T47D (cell line): ENCODE measurements at regions not wholly inside any gene's neighbourhood (a gene's known extent, or its start where the extent isn't known, plus 50 kb on each side); places are given as distances from the start of the nearest gene placed in this dataset.

ENCODE experiments used
- DNase-seq, 2 experiments: peaks; one replicate each; pipeline versions ENCODE4 v3.0.0 to v3.0.0-alpha.2; 2011 to 2012; ENCODE audit warnings: low read depth in 1 of 2, low spot score in 1 of 2
- JUND ChIP-seq: IDR thresholded peaks from 2 replicates; pipeline ENCODE4 v1.6.1; 2012; ENCODE audit warnings: low read depth
- in situ Hi-C: cut with HindIII; loops from 2 replicates; pipeline ENCODE4 v1.10.0; 2016; ENCODE audit warnings: low sequenced_read_pairs, low pct_unique_long_range_greater_than_20kb

DNA sequence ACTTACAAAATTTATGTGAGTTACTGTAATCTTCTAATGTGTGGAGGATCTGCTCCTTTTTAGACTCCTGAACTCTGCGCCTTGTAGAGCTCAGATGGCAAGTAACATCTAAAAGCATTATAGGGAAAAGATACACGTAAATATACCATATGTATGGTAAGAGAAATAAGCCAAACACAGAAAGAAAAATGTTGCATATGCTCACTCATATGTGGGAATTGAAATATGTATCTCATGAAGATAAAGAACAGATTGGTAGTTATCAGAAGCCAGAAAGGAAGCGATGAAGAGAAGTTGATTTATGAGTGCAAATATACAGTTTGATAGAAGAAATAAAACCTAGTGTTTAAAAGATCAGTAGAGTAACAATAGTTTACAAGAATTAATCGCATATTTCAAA lies 815.0 kb upstream of the MAN1A1 start:
- in situ Hi-C loops, result no loop called here

DNA sequence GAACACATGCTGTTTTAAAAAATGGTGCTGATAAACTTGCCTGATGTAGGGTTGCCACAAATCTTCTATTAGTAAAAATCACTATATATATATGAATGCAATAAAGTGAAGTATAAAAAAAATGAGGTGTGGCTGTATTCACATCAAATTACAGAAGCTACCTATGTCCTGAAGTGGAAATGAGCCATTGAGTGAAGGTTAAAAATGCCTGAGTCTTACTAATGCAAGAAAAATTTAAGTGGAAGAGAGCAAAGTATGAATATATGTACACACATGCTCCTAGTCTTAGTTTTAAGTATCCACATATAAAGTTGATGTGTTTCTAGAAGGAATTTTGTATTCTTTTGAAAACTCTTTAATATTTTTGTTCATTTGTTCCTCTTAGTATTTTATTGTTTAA lies 808.3 kb upstream of the MAN1A1 start:
- no peak for TF ChIP-seq JUND
- in situ Hi-C loops, result no loop called here
- no peak for DNase-seq

More for the DNA sequence above, 815.0 kb upstream of the MAN1A1 start:
- no peak for TF ChIP-seq JUND
- DNase-seq, result no peak

DNA sequence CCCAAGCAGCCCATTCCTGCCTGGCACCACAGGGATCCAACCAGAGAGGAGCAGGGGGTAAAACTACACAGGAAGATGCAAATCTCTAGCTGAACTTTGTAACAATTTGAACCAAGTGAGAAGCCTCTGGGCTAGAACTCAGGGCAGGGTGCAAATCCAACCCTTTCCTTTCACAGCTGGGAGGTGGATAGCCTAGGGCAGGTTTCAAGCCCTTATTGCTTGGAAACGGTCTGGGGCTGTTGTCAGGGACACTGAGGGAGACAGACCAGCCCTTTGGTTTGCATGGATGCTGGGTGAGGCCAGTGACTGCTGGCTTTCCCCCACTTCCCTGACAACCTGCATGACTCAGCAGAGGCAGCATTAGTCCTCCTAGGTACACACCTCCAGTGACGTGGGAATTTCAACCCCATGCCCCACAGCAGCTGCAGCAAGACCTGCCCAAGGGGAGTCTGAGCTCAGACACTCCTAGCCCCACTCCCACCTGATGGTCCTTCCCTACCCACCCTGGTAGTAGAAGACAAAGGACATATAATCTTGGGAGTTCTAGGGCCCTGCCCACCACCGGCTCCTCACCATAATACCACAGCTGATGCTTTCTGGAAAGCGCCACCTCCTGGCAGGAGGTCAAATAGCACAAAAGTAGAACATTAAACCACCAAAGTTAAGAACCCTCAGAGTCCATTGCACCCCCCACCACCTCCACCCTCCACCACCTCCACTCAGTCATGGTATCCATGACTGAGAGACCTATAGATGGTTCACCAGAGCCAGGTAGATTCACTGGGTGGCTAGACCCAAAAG lies 797.7 kb upstream of the MAN1A1 start:
- peak in 1 of 2 experiments; percentile 17 for DNase-seq
- TF ChIP-seq JUND, result no peak
- in situ Hi-C loops, result no loop called here

- DNase-seq, result peak in 1 of 2 experiments; percentile 92
- in situ Hi-C loops, result no loop called here
- no peak for TF ChIP-seq JUND
Observed at GRCh38 chr6:120141601-120142000, 792.0 kb upstream of the MAN1A1 start.

- DNase-seq, result no peak
- in situ Hi-C loops, result no loop called here
- TF ChIP-seq JUND, result no peak
Observed at GRCh38 chr6:120137492-120137891, 787.9 kb upstream of the MAN1A1 start.

DNA sequence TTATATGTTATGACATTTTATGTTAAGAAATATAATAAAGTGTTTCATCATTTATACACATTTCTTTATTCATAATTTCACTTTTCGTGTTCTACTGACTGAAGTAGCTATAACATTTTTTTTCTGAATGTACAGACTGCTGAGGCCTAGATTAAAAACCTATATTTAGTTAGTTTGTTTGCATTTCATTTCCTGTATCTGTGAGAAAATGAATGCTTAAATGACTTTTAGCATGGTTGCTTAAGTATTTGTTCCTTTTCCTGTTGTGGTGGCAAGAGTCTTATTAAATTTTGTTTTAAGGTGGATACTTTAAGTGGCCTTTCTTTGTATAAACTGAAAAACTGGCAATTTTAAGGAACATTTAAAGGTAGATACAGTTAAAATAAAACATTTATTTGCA lies 779.7 kb upstream of the MAN1A1 start:
- TF ChIP-seq JUND, result no peak
- no peak for DNase-seq
- in situ Hi-C loops, result no loop called here

DNA sequence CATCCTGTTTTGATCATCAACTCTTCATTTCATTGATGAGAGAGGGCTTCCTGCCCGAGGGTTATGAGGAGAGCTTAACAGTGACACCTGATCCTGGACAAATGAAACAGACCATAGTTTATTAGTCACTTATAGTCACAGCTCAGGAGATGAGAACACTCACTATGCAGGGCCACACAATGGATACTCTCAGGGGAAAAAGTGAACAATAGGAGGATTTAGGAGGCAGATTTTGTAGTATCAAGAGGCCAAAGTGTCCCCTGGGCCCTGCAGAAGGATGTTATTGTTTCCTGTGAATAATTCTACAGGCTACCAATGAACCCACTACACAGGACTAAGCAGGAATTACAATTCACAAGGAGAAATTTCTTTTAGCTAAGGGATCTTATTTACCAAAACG lies 772.8 kb upstream of the MAN1A1 start:
- in situ Hi-C loops, result no loop called here
- TF ChIP-seq JUND, result no peak
- no peak for DNase-seq

DNA sequence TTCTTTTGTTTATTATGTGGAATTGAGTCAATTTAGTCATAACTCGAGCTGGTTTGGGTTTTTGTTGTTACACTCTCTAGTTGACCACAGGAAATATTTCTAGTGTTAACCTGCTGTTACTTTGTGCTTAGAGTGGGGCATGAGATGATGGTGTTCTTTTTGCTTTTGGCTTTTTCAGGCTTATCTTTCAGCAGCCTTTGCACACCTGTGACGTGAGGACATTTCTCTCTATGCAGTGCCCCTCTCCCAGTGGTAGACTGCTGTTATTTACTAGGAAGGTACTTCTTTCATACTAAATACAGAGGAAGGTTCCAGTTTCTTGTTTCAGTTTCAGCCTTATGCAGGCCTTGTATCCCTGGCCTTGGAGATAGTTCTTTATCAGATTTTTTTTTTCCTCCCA lies 766.8 kb upstream of the MAN1A1 start:
- DNase-seq, result no peak
- TF ChIP-seq JUND, result no peak
- in situ Hi-C loops, result no loop called here

GRCh38 chr6:120112980-120113379 lies 763.4 kb upstream of the MAN1A1 start:
- in situ Hi-C loops, result no loop called here
- no peak for TF ChIP-seq JUND
- DNase-seq, result no peak

- in situ Hi-C loops, result no loop called here
- TF ChIP-seq JUND, result no peak
- no peak for DNase-seq
Observed at GRCh38 chr6:120111001-120111400, 761.4 kb upstream of the MAN1A1 start.

GRCh38 chr6:120108061-120108795 lies 758.7 kb upstream of the MAN1A1 start:
- in situ Hi-C loops, result no loop called here
- TF ChIP-seq JUND, result no peak
- peak in 1 of 2 experiments; percentile 80 for DNase-seq

DNA sequence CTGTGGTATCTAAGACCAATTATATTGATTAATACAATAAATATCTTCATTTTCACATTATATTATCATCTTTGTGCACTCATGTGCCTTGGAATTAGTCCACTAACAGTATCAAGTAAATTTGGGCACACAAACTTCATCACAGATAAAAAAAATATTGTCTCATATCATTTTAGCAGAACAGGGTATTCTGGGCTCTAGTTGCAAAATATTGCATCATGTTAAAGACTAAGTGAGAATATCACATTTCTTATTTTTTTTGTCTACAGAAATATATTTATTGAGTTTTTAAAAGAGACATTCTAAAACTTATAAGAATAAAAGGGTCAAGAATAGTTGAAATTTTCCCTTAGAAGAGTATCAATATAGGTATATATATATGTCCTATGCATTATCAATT lies 754.1 kb upstream of the MAN1A1 start:
- no peak for DNase-seq
- TF ChIP-seq JUND, result no peak
- in situ Hi-C loops, result no loop called here

DNA sequence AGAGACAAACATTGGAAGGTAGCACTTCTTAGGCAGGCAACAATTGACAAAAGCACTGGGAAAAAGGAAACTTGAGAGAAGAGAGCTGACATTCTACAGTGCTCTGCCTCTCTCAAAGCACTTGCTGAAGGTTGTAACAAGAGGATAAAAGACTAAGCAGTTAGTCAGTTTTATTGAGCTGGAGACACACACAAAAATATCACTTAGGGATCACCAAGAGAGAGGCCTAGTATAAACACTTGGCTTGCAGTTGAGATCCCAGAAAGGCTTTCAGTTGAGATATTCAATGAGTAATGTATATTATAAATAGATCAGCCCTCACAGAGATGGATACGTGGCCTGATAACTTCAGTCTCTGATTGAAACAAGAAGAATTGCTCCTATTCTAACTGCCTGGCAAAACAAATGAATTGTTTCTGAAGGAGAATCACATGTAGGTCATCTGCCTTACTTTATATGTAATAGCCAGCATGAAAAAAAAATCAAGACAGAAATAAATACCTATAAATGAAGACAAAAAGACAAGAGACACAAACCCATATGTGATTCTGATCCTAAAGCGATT lies 747.2 kb upstream of the MAN1A1 start:
- in situ Hi-C loops, result no loop called here
- TF ChIP-seq JUND, result no peak
- DNase-seq, result no peak
